ENCODE measurements at regions not wholly inside any gene's neighbourhood (a gene's known extent, or its start where the extent isn't known, plus 50 kb on each side); places are given as distances from the start of the nearest gene placed in this dataset.

DNA sequence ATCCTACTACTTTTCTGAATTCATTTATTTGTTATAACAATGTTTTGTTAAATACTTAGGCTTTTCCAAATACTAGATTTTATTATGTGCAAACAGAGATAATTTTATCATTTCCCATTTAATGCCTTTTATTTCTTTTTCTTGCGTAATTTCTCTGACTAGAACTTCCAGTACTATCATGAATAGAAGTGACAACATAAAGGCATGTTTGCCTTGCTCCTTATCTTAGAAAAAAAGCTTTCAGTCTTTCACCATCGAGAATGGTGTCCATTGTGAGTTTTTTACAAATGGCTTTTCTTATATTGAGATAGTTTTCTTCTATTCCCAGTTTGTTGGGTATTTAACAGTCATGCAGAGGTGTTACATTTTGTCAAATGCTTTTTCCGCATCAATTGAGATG is 453.1 kb upstream of the ZP4 start:
- TF ChIP-seq, protein P1, sequence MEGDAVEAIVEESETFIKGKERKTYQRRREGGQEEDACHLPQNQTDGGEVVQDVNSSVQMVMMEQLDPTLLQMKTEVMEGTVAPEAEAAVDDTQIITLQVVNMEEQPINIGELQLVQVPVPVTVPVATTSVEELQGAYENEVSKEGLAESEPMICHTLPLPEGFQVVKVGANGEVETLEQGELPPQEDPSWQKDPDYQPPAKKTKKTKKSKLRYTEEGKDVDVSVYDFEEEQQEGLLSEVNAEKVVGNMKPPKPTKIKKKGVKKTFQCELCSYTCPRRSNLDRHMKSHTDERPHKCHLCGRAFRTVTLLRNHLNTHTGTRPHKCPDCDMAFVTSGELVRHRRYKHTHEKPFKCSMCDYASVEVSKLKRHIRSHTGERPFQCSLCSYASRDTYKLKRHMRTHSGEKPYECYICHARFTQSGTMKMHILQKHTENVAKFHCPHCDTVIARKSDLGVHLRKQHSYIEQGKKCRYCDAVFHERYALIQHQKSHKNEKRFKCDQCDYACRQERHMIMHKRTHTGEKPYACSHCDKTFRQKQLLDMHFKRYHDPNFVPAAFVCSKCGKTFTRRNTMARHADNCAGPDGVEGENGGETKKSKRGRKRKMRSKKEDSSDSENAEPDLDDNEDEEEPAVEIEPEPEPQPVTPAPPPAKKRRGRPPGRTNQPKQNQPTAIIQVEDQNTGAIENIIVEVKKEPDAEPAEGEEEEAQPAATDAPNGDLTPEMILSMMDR (IDR thresholded peaks at IDR 0.05) = no peak
- TF ChIP-seq, protein P2, sequence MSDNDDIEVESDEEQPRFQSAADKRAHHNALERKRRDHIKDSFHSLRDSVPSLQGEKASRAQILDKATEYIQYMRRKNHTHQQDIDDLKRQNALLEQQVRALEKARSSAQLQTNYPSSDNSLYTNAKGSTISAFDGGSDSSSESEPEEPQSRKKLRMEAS (IDR thresholded peaks at IDR 0.05) = no peak
- TF ChIP-seq CBX8 (IDR thresholded peaks at IDR 0.05) = no peak
- TF ChIP-seq POLR2A (IDR thresholded peaks at IDR 0.05; ENCODE audit: low read length) = no peak
- TF ChIP-seq EP300 (IDR thresholded peaks at IDR 0.05) = no peak
- no peak for TF ChIP-seq RNF2 (IDR thresholded peaks at IDR 0.05; ENCODE audit: borderline replicate concordance, low read depth)
- no peak for TF ChIP-seq ESRRA (IDR thresholded peaks at IDR 0.05; ENCODE audit: borderline replicate concordance, low read length)
- TF ChIP-seq BHLHE40 (IDR thresholded peaks at IDR 0.05; ENCODE audit: low read depth, low read length) = no peak
- TF ChIP-seq EHMT2 (IDR thresholded peaks at IDR 0.05; ENCODE audit: low read depth) = no peak
- no peak for TF ChIP-seq MYC (IDR thresholded peaks at IDR 0.05; ENCODE audit: borderline replicate concordance, low read length)
- no peak for TF ChIP-seq ZSCAN20 (CRISPR knock-in tag; IDR thresholded peaks at IDR 0.05)
- no peak for TF ChIP-seq RFX5 (IDR thresholded peaks at IDR 0.05)
- TF ChIP-seq, protein P3, sequence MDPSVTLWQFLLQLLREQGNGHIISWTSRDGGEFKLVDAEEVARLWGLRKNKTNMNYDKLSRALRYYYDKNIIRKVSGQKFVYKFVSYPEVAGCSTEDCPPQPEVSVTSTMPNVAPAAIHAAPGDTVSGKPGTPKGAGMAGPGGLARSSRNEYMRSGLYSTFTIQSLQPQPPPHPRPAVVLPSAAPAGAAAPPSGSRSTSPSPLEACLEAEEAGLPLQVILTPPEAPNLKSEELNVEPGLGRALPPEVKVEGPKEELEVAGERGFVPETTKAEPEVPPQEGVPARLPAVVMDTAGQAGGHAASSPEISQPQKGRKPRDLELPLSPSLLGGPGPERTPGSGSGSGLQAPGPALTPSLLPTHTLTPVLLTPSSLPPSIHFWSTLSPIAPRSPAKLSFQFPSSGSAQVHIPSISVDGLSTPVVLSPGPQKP (IDR thresholded peaks at IDR 0.05; ENCODE audit: low read depth, low read length) = no peak
